Astrocyte (in vitro differentiated cells and primary cell): ENCODE measurements at regions not wholly inside any gene's neighbourhood (a gene's known extent, or its start where the extent isn't known, plus 50 kb on each side); places are given as distances from the start of the nearest gene placed in this dataset.
A peak's percentile ranks its signal among the peaks of the same experiment; 100 is the strongest.

Source experiments
- DNase-seq: peaks from one replicate; pipeline ENCODE4 v3.0.0-alpha.2; 2010; ENCODE audit warnings: low read depth
- FAIRE-seq: peaks from 2 replicates; lab custom pipeline; 2011; peaks lifted over from hg19 to GRCh38; lab: Jason Lieb, UNC
- H2AFZ ChIP-seq: 2 replicates; pipeline ENCODE4 v1.6.0; 2012; ENCODE audit warnings: low read depth, low read length, inconsistent platforms
- H3K27ac ChIP-seq: 2 replicates; pipeline ENCODE4 v1.5.1; 2011; ENCODE audit warnings: low read depth, low read length, inconsistent platforms
- H3K27me3 ChIP-seq: 2 replicates; pipeline ENCODE4 v1.6.0; 2011; ENCODE audit warnings: low read length, inconsistent platforms; ENCODE audit not compliant: insufficient read depth
- H3K36me3 ChIP-seq: 2 replicates; pipeline ENCODE4 v1.5.1; 2011; ENCODE audit warnings: low read length, inconsistent platforms; ENCODE audit not compliant: insufficient read depth
- H3K4me1 ChIP-seq: 2 replicates; pipeline ENCODE4 v1.5.1; 2011; ENCODE audit warnings: low read length, inconsistent platforms; ENCODE audit not compliant: insufficient read depth
- H3K4me2 ChIP-seq: 2 replicates; pipeline ENCODE4 v1.6.0; 2012; ENCODE audit warnings: low read length, inconsistent platforms
- H3K4me3 ChIP-seq: 2 replicates; pipeline ENCODE4 v1.5.1; 2011; ENCODE audit warnings: low read depth, mild to moderate bottlenecking, low read length, inconsistent platforms; ENCODE audit not compliant: insufficient read depth
- H3K79me2 ChIP-seq: 2 replicates; pipeline ENCODE4 v1.6.0; 2012; ENCODE audit warnings: mild to moderate bottlenecking, low read length, inconsistent platforms; ENCODE audit not compliant: insufficient read depth
- H3K9ac ChIP-seq: 2 replicates; pipeline ENCODE4 v1.6.0; 2012; ENCODE audit warnings: mild to moderate bottlenecking, low read length, inconsistent platforms
- H3K9me3 ChIP-seq: 2 replicates; pipeline ENCODE4 v1.5.1; 2012; ENCODE audit warnings: low read depth, mild to moderate bottlenecking, low read length, inconsistent platforms; ENCODE audit not compliant: insufficient read depth
- H4K20me1 ChIP-seq: 2 replicates; pipeline ENCODE4 v1.6.0; 2012; ENCODE audit warnings: low read length, inconsistent platforms; ENCODE audit not compliant: insufficient read depth
- H3K27ac Mint-ChIP-seq: one replicate; pipeline ENCODE4 v1.8.0; 2021; ENCODE audit warnings: mild to moderate bottlenecking, mixed read lengths; ENCODE audit not compliant: unreplicated experiment
- H3K27me3 Mint-ChIP-seq: one replicate; pipeline ENCODE4 v1.8.0; 2021; ENCODE audit warnings: low read depth, mixed read lengths; ENCODE audit not compliant: unreplicated experiment
- H3K36me3 Mint-ChIP-seq: one replicate; pipeline ENCODE4 v1.8.0; 2021; ENCODE audit warnings: low read depth, mixed read lengths; ENCODE audit not compliant: unreplicated experiment
- H3K4me1 Mint-ChIP-seq: one replicate; pipeline ENCODE4 v1.8.0; 2021; ENCODE audit warnings: low read depth, mixed read lengths; ENCODE audit not compliant: unreplicated experiment
- H3K4me3 Mint-ChIP-seq: one replicate; pipeline ENCODE4 v1.8.0; 2021; ENCODE audit warnings: mild to moderate bottlenecking, moderate library complexity, mixed read lengths; ENCODE audit not compliant: unreplicated experiment
- H3K9me3 Mint-ChIP-seq: one replicate; pipeline ENCODE4 v1.8.0; 2021; ENCODE audit warnings: mild to moderate bottlenecking, mixed read lengths; ENCODE audit not compliant: unreplicated experiment
- EZH2 ChIP-seq: IDR thresholded peaks from 2 replicates; pipeline ENCODE4 v1.6.1; 2012; ENCODE audit warnings: mild to moderate bottlenecking, low read length, inconsistent platforms; ENCODE audit not compliant: insufficient read depth
- TF ChIP-seq, protein P1 (sequence below): IDR thresholded peaks from 2 replicates; pipeline ENCODE4 v1.5.1; 2011; ENCODE audit warnings: low read depth, mild to moderate bottlenecking, inconsistent platforms, low read length, moderate library complexity; ENCODE audit not compliant: insufficient read depth

GRCh38 chr3:107963581-107963980 is 127.2 kb downstream of the CD47 start:
- no peak overlapping the region for H3K27ac ChIP-seq
- no peaks in the 10 kb centered on the region for H3K4me1 ChIP-seq
- H3K79me2 ChIP-seq, result no peaks in the 10 kb centered on the region
- H3K36me3 Mint-ChIP-seq, result no peaks in the 10 kb centered on the region
- peak overlapping the region; percentile 4 for H3K4me2 ChIP-seq
- H3K27me3 ChIP-seq, result no peaks in the 10 kb centered on the region
- no peaks in the 10 kb centered on the region for H3K9me3 ChIP-seq
- H2AFZ ChIP-seq, result no peak overlapping the region
- peaks cover 3% of the 10 kb centered on the region for H3K9me3 Mint-ChIP-seq
- FAIRE-seq (no peak), DNase-seq (no peak)
- H3K36me3 ChIP-seq, result no peaks in the 10 kb centered on the region
- TF ChIP-seq, protein P1, sequence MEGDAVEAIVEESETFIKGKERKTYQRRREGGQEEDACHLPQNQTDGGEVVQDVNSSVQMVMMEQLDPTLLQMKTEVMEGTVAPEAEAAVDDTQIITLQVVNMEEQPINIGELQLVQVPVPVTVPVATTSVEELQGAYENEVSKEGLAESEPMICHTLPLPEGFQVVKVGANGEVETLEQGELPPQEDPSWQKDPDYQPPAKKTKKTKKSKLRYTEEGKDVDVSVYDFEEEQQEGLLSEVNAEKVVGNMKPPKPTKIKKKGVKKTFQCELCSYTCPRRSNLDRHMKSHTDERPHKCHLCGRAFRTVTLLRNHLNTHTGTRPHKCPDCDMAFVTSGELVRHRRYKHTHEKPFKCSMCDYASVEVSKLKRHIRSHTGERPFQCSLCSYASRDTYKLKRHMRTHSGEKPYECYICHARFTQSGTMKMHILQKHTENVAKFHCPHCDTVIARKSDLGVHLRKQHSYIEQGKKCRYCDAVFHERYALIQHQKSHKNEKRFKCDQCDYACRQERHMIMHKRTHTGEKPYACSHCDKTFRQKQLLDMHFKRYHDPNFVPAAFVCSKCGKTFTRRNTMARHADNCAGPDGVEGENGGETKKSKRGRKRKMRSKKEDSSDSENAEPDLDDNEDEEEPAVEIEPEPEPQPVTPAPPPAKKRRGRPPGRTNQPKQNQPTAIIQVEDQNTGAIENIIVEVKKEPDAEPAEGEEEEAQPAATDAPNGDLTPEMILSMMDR, result no peak
- no peak for TF ChIP-seq EZH2
- peak overlapping the region; percentile 35 for H3K27ac Mint-ChIP-seq
- peaks cover 7% of the 10 kb centered on the region for H3K4me1 Mint-ChIP-seq
- no peaks in the 10 kb centered on the region for H4K20me1 ChIP-seq
- H3K4me3 ChIP-seq, result no peak overlapping the region
- no peak overlapping the region for H3K9ac ChIP-seq
- peaks cover 2% of the 10 kb centered on the region for H3K27me3 Mint-ChIP-seq
- no peak overlapping the region for H3K4me3 Mint-ChIP-seq

GRCh38 chr3:107962946-107963345 is 127.9 kb downstream of the CD47 start:
- peaks cover 7% of the 10 kb centered on the region for H3K4me1 Mint-ChIP-seq
- peaks cover 3% of the 10 kb centered on the region for H3K9me3 Mint-ChIP-seq
- H2AFZ ChIP-seq, result peak overlapping the region; percentile 12
- H3K36me3 ChIP-seq, result no peaks in the 10 kb centered on the region
- no peak overlapping the region for H3K27ac Mint-ChIP-seq
- no peaks in the 10 kb centered on the region for H3K4me1 ChIP-seq
- H3K27me3 Mint-ChIP-seq, result peaks cover 2% of the 10 kb centered on the region
- no peaks in the 10 kb centered on the region for H3K27me3 ChIP-seq
- H4K20me1 ChIP-seq, result no peaks in the 10 kb centered on the region
- FAIRE-seq (no peak), DNase-seq (peak; percentile 59)
- H3K36me3 Mint-ChIP-seq, result no peaks in the 10 kb centered on the region
- no peak overlapping the region for H3K4me3 ChIP-seq
- no peak overlapping the region for H3K9ac ChIP-seq
- TF ChIP-seq EZH2, result no peak
- TF ChIP-seq, protein P1, result no peak
- H3K79me2 ChIP-seq, result no peaks in the 10 kb centered on the region
- H3K4me3 Mint-ChIP-seq, result no peak overlapping the region
- H3K4me2 ChIP-seq, result peak overlapping the region; percentile 4
- no peak overlapping the region for H3K27ac ChIP-seq
- H3K9me3 ChIP-seq, result no peaks in the 10 kb centered on the region

- FAIRE-seq, result no peak
Measured at GRCh38 chr3:107962037-107962436, 128.8 kb downstream of the CD47 start.

More at GRCh38 chr3:107962037-107962436, 128.8 kb downstream of the CD47 start:
- Histone ChIP-seq H2AFZ (no peak overlapping the region), H4K20me1 (no peaks in the 10 kb centered on the region), H3K4me2 (no peak overlapping the region), H3K9ac (no peak overlapping the region), H3K9me3 (no peaks in the 10 kb centered on the region), H3K27ac (no peak overlapping the region), H3K36me3 (no peaks in the 10 kb centered on the region), H3K4me1 (no peaks in the 10 kb centered on the region), H3K79me2 (no peaks in the 10 kb centered on the region), H3K27me3 (peaks cover 4% of the 10 kb centered on the region), H3K4me3 (no peak overlapping the region)
- TF ChIP-seq EZH2, result no peak
- TF ChIP-seq, protein P1, result no peak
- H3K27me3 Mint-ChIP-seq, result peaks cover 7% of the 10 kb centered on the region
- no peak overlapping the region for H3K4me3 Mint-ChIP-seq
- H3K9me3 Mint-ChIP-seq, result peaks cover 3% of the 10 kb centered on the region
- H3K27ac Mint-ChIP-seq, result no peak overlapping the region
- H3K36me3 Mint-ChIP-seq, result no peaks in the 10 kb centered on the region
- peaks cover 13% of the 10 kb centered on the region for H3K4me1 Mint-ChIP-seq
- DNase-seq, result no peak
